GM19240 (cell line): ENCODE measurements at regions not wholly inside any gene's neighbourhood (a gene's known extent, or its start where the extent isn't known, plus 50 kb on each side); places are given as distances from the start of the nearest gene placed in this dataset.

ENCODE experiments used
- DNase-seq: peaks from one replicate; pipeline ENCODE4 v3.0.0; 2011; ENCODE audit warnings: low spot score; ENCODE audit not compliant: insufficient read length

DNA sequence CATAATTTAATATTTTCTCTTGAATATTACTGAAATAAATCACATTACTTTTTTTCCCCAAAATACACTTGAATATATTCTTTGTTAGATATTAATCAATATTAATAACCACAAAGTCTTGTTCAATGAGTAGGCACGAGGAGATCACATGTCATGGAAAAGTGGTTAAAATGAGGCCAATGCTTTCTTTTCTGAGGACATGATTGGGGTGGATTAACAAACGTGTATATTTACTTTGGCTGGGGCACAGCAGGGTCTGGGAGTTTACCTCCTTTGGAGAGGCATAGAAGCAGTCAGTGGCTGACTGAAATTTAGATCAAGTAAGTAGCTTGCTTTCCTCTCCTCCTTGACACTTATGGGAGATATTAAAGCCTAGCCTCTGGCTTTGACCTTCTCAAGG is 664.3 kb upstream of the B3GALT2 start:
- DNase-seq: no peak

DNA sequence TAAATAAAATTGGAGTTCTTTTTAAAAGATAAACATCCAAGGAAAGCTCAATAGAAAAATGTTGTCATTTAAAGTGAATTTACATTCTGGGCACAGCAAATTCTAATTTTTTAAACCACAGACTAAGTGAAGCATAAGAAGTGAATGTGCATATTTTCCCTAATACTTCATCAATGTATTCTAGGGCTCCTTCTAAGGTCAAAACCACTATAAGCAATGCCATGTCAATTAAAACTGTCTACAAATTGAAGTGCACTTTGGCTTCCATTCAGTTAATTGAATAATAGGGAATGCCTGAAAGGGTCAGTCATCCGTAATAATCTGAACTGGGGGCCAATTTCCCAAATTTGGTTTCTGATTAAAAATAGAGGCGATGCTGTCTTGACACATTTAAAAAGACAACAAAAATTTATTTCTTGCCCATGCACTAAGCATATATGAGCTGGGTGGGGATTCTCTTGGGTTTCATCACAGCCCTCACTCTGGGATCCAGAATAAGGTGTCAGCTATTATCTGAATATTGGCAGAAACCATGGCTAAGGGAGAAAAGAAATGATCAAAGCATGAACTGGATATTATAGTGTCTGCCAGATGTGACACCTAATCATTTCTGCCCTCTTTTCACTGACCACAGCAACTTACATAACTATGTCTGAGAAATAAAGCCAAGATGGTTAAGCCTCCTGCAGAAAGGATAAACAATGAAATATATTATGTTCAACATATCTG is 660.6 kb upstream of the B3GALT2 start:
- DNase-seq: no peak

DNA sequence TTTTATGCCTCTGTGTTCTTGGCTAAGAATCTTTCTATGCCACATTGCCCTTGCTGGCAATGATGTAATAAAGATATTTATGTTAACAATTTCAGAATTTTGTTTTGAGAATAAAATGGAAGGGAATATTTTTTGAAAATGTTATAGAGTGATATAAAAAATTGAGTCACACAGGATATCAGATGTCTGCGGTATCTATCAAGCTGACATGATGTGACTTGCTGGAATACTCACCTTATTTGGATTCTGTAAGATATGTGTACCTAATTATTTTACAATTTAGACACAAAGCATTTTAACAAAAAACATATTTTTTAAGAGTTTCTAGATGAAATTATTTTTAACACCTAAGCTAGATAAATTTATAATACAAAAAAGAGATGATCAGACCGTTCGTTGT is 660.0 kb upstream of the B3GALT2 start:
- DNase-seq: no peak

- no peak for DNase-seq
These were observed 655.4 kb upstream of the B3GALT2 start for GRCh38 chr1:193841857-193842256.

DNA sequence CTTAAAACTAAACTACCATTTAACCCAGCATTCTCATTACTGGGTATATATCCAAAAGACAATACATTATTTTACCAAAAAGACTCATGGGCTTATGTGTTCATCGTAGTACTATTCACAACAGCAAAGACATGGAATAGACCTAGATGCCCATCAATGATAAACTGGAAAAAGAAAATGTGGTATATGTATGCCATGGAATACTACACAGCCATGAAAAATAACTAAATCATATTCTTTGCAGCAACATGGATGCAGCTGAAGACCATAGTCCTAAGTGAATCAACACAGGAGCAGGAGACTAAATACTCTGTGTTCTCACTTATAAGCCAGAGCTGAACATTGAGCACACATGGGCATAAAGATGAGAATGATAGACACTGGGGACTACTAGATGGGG is 645.1 kb upstream of the B3GALT2 start:
- no peak for DNase-seq

GRCh38 chr1:193827516-193827915 is 641.1 kb upstream of the B3GALT2 start:
- DNase-seq: no peak

DNA sequence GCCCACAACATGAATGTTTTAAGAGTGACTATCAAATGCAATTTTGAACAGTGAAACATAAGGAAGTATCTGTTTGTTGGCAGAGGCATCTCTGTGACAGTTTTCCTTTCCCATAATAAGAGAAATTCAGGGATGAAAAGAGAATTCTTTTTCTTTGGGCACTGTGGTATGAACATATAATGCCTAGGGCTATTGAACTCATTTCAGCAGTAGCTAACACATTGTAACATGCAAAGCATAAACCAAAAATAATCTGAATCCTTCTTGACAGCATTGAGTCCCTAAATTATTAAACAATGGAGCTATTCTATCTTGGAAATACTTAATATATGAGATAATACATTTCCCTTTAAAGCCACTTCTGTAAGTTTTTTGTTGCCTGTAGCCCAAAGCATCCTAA is 633.0 kb upstream of the B3GALT2 start:
- DNase-seq: no peak

GRCh38 chr1:193807208-193807607 is 620.8 kb upstream of the B3GALT2 start:
- DNase-seq: no peak

DNA sequence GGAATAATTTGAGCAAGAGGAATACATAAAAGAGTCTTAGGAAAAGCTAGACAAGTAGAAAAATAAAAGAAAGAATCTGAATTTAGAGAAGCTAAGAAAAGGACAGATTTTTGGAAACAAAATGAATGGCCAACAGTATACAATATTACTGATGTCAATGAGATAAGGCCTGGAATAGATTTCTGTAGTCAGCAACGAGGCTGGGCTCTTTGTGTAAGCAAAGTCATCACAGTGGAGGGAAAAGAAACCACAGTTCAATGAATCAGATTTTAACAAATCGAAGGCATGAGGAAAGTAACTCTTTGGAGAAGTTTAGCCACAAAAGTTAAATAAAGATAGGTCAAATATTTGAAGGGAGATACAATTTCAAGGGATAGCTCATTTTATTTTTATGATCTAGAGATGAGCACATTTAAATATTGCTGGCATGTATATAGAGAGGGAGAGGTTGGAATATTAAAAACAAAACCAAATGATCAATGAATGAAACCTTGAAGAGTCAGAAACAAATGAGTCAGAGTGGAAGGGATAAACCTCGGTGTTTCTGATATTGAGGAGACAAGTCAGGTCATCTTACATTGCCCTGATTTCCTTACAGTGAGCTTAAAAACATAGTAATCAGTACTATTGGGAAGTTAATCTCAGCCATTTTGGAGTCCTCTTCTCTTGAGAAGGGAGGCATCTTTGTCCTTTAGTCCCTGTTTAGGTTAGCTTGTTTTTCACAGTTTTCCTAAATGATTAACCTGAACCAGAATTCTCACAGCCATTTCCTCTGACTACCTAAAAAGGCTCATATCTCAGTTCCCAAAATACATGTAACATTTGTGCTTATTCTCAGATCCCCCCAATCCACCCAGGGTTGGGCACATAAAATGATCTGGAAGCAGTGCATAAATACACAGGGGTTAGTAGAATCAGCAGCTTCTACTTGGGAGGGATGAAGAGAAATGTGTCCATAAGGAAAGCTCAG is 620.0 kb upstream of the B3GALT2 start:
- DNase-seq: no peak

DNA sequence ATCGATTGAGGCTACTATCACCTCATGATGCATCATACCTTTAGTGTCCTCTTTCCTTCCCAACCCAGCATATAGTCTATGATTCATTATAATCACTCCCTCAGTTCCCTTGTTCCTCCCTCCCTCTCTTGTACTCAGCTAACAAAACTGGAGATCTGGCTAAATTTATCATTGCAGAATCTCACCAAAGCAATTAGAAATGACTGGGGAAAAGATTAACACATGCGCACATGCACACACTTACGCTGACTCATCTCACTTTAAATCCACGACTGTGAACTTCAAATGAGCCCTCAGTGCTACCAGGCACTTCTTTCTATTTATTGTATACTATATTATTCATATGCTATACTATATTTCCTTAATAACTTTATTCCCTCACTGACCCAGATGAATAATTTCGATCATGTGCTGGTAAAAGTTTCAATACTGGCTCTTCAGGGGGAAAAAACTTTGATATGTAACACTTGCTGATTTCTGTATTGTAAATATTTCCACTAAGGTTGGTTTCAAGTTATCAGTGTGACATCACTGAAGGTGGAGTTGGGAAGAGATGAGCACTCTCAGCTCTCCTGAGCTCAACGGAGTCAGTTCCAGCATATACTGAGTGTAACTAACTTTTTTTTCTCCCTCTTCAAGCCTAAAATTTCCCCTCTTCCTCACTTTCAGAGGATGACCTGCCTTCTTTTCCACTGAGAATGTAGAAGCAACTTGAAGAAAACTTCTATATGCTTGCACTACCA is 613.7 kb upstream of the B3GALT2 start:
- no peak for DNase-seq

GRCh38 chr1:193799371-193799770 is 613.0 kb upstream of the B3GALT2 start:
- DNase-seq: no peak

DNA sequence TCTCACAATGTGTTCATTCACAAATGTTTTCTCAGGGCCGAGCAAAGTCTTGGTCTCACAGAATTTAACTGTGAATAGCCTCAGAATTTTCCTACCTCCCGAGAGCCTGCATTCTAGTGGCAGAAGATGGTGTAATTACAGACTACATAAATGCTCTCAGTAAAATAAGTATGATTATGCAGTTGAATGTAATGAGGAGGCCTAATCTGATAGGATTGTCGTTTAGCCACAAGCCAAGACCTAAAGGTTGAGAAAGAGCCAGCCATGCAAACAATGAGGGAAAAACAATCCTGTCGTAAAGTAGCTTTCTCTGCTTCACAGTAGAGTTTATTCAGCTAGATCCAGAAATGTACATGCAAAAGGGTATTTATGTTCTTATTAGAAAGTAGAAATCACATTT is 607.8 kb upstream of the B3GALT2 start:
- DNase-seq: no peak

- no peak for DNase-seq
These were observed 605.3 kb upstream of the B3GALT2 start for GRCh38 chr1:193791746-193792145.

GRCh38 chr1:193787061-193787460 is 600.6 kb upstream of the B3GALT2 start:
- DNase-seq: no peak

- DNase-seq: no peak
These were observed 599.5 kb upstream of the B3GALT2 start for GRCh38 chr1:193785850-193786420.

DNA sequence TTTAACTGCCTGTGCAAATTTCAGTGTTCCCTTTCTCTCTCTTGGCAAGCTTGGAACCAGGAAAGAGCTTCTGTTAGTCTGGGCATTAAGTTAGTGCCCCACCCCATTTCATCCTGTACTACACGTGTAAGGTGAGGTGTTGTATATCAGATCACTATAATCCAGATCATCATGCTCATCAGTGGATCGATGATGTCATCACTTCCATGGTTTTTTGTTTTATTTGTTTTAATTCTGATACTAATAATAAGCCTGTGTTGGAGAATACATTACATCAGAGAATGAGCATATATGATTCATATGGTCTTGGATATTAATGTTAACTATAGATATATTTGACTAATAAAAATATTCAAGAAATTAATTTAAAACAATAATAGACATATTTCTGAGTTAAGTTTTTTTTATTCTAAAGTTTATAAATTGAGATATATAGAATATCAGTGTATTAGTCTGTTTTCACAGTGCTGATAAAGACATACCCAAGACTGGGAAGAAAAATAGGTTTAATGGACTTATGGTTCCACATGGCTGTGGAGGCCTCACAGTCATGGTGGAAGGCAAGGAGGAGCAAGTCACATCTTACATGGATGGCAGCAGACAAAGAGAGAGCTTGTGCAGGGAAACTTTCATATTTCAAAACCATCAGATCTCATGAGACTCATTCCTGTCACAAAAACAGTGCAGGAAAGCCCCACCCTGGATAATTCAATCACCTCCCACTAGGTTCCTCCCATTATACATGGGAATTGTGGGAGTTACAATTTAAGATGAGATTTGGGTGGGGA is 588.3 kb upstream of the B3GALT2 start:
- no peak for DNase-seq

GRCh38 chr1:193771596-193771995 is 585.2 kb upstream of the B3GALT2 start:
- DNase-seq: no peak

DNA sequence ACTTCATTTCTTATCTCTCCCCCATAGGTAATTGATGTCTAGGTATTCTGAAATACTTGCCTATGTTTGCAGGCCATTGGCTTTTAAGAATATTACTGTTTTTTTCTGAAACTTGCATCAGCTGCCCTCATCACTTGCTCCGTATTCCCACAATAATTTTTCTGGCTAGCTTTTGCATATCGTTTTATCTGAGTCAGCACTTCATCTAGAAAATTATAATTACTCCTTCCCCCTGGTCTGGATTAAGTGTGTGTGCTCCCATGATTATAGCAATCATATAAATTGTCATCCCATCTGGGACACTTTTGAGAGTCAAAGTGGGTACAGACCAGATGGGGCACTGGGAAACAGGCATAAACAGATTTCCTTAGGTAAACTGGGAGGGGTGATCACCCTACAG is 583.2 kb upstream of the B3GALT2 start:
- no peak for DNase-seq

- no peak for DNase-seq
These were observed 581.5 kb upstream of the B3GALT2 start for GRCh38 chr1:193767886-193768285.

DNA sequence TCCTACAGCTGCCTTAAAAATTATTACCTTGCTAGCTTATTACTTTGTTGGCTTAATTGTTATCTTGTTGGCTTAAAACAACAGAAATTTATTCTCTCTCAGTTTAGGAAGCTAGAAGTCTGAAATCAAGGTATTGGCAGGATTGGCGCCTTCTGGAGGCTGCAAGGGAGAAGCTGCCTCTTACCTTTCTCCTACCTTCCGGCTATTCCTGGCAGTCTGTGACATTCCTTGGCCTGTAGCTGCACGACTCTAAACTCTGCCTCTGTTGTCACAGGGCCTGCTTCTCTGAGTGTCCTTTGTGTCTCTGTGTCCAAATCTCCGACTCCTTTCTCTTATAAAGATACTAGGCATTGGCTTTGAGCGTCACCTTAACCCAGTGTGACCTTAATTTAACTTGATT is 579.9 kb upstream of the B3GALT2 start:
- no peak for DNase-seq

- no peak for DNase-seq
These were observed 576.9 kb upstream of the B3GALT2 start for GRCh38 chr1:193763266-193763665.
